Endothelial cell of umbilical vein (primary cell): ENCODE measurements at regions not wholly inside any gene's neighbourhood (a gene's known extent, or its start where the extent isn't known, plus 50 kb on each side); places are given as distances from the start of the nearest gene placed in this dataset.

Experiments
- BruUV-seq: library from RNA; stranded (reverse); fragments of 400-500 nt; replicated peaks from 2 replicates; lab custom pipeline; 2021; lab: Mats Ljungman, UMichigan
- CTCF ChIA-PET: fragments of 300-600, 350-600 bp; sonication (Branson Sonifier 250); formaldehyde crosslinking; loops from one replicate; lab custom pipeline; 2021; ENCODE audit warnings: antibody characterized with exemption, inconsistent platforms; lab: Charles Lee
- POLR2A ChIA-PET: fragments of 300-600, 350-600 bp; sonication (Branson Sonifier 250); formaldehyde crosslinking; loops from one replicate; lab custom pipeline; 2021; ENCODE audit warnings: antibody characterized with exemption, inconsistent platforms; lab: Charles Lee
- DNase-seq: peaks from one replicate; pipeline ENCODE4 v3.0.0-alpha.2; 2011; ENCODE audit warnings: low read depth, low spot score
- FAIRE-seq: peaks from 2 replicates; lab custom pipeline; 2011; peaks lifted over from hg19 to GRCh38; lab: Jason Lieb, UNC
- H2AFZ ChIP-seq: 2 replicates; pipeline ENCODE4 v1.6.0; 2012; ENCODE audit warnings: low read depth, low read length, control low read depth, inconsistent platforms
- H3K27ac ChIP-seq: 2 replicates; pipeline ENCODE4 v1.5.1; 2011; ENCODE audit warnings: low read depth, mild to moderate bottlenecking, control low read depth, low read length, moderate library complexity; ENCODE audit not compliant: insufficient read depth
- H3K27me3 ChIP-seq, 2 experiments: 2 replicates each; pipeline versions ENCODE4 v1.6.0 to v1.6.1; 2011; ENCODE audit warnings: low read length in 2 of 2, mixed read lengths in 1 of 2; ENCODE audit not compliant: control insufficient read depth in 2 of 2, insufficient read depth in 2 of 2
- H3K36me3 ChIP-seq, 2 experiments: 2 replicates in 1 of 2; 3 replicates in 1 of 2; pipeline ENCODE4 v1.5.1; 2011; ENCODE audit warnings: low read length in 2 of 2, mild to moderate bottlenecking in 1 of 2, moderate library complexity in 1 of 2; ENCODE audit not compliant: control insufficient read depth in 2 of 2, insufficient read depth in 2 of 2; ENCODE audit errors: extremely low read depth in 1 of 2
- H3K4me1 ChIP-seq: 3 replicates; pipeline ENCODE4 v1.5.1; 2011; ENCODE audit warnings: mild to moderate bottlenecking, low read length; ENCODE audit not compliant: control insufficient read depth, insufficient read depth; ENCODE audit errors: extremely low read depth
- H3K4me2 ChIP-seq: 2 replicates; pipeline ENCODE4 v1.6.1; 2011; ENCODE audit warnings: low read length, control low read depth, mixed read lengths; ENCODE audit not compliant: insufficient read depth
- H3K4me3 ChIP-seq, 3 experiments: fragments of 200-600 bp in 1 of 3; sonication (generic), shearing (Covaris generic) in 1 of 3; replicated peaks in 1 of 3; 2 replicates each; pipeline ENCODE4 v1.5.1; 2011 to 2016; ENCODE audit warnings: control low read depth in 3 of 3, low read length in 3 of 3, mild to moderate bottlenecking in 2 of 3, inconsistent platforms in 1 of 3, low read depth in 1 of 3, moderate library complexity in 1 of 3; ENCODE audit not compliant: insufficient read depth in 1 of 3
- H3K79me2 ChIP-seq: 2 replicates; pipeline ENCODE4 v1.6.0; 2012; ENCODE audit warnings: low read length, inconsistent platforms; ENCODE audit not compliant: control insufficient read depth, insufficient read depth
- H3K9ac ChIP-seq: replicated peaks from 2 replicates; pipeline ENCODE3; 2011; ENCODE audit warnings: low read length, control low read depth; ENCODE audit not compliant: insufficient read depth; ENCODE audit errors: extremely low read depth
- H3K9me1 ChIP-seq: replicated peaks from 3 replicates; pipeline ENCODE4 v1.6.0; 2011; ENCODE audit warnings: mild to moderate bottlenecking, low read length; ENCODE audit not compliant: control insufficient read depth, insufficient read depth; ENCODE audit errors: extremely low read depth
- H3K9me3 ChIP-seq: replicated peaks from 2 replicates; pipeline ENCODE4 v1.5.1; 2012; ENCODE audit warnings: low read length, inconsistent platforms; ENCODE audit not compliant: control insufficient read depth, insufficient read depth
- H4K20me1 ChIP-seq: replicated peaks from 2 replicates; pipeline ENCODE3; 2011; ENCODE audit warnings: mild to moderate bottlenecking, low read length; ENCODE audit not compliant: control insufficient read depth, insufficient read depth; ENCODE audit errors: extremely low read depth
- EZH2 ChIP-seq: IDR thresholded peaks from 2 replicates; pipeline ENCODE4 v1.6.1; 2012; ENCODE audit warnings: borderline replicate concordance, low read depth, mild to moderate bottlenecking, moderate library complexity, low read length, inconsistent platforms; ENCODE audit not compliant: severe bottlenecking
- FOS ChIP-seq: IDR thresholded peaks from 2 replicates; pipeline ENCODE4 v1.6.1; 2011; ENCODE audit warnings: mild to moderate bottlenecking, low read length, moderate library complexity, borderline replicate concordance; ENCODE audit not compliant: insufficient read depth
- GATA2 ChIP-seq: IDR thresholded peaks from 2 replicates; pipeline ENCODE4 v1.7.0; 2011; ENCODE audit warnings: low read depth, mild to moderate bottlenecking, moderate library complexity, mixed read lengths, low read length; ENCODE audit not compliant: insufficient read length, insufficient read depth
- JUN ChIP-seq: IDR thresholded peaks from 2 replicates; pipeline ENCODE4 v1.6.1; 2011; ENCODE audit warnings: borderline replicate concordance, low read depth; ENCODE audit not compliant: insufficient read length, insufficient read depth
- MYC ChIP-seq: IDR thresholded peaks from one replicate; pipeline ENCODE4 v1.6.1; 2011; ENCODE audit warnings: mild to moderate bottlenecking, low read depth, low read length
- POLR2A ChIP-seq: IDR thresholded peaks from 2 replicates; pipeline ENCODE4 v1.6.1; 2012; ENCODE audit warnings: low read depth, mild to moderate bottlenecking, control low read depth, low read length
- POLR2AphosphoS5 ChIP-seq: IDR thresholded peaks from 2 replicates; pipeline ENCODE4 v1.6.1; 2012; ENCODE audit warnings: low read depth, mild to moderate bottlenecking, control low read depth, low read length, moderate library complexity; ENCODE audit not compliant: insufficient read depth
- dilution Hi-C: fragments of 300-500 bp; cut with MboI; formaldehyde crosslinking; loops from one replicate; pipeline ENCODE4 v1.15.0; 2019; ENCODE audit warnings: low sequenced_read_pairs; ENCODE audit not compliant: extremely low pct_ligation_motif_present
- intact Hi-C: fragments of 100-400 bp; cut with micrococcal nuclease; formaldehyde crosslinking; loops from one replicate; pipeline ENCODE4 v1.10.0; 2022
- TF ChIP-seq, protein P1 (sequence below): IDR thresholded peaks from 2 replicates; pipeline ENCODE4 v1.6.1; 2011; ENCODE audit not compliant: insufficient read depth, insufficient read length
- TF ChIP-seq, protein P2 (sequence below), 2 donors: IDR thresholded peaks; 1 replicate in 1 of 2; 2 replicates in 1 of 2; pipeline ENCODE4 v1.5.1; 2011; ENCODE audit warnings: low read length in 2 of 2, mild to moderate bottlenecking in 2 of 2, moderate library complexity in 2 of 2, control low read depth in 1 of 2, inconsistent platforms in 1 of 2, low read depth in 1 of 2; ENCODE audit not compliant: insufficient read depth in 1 of 2; ENCODE audit errors: extremely low read depth in 1 of 2

DNA sequence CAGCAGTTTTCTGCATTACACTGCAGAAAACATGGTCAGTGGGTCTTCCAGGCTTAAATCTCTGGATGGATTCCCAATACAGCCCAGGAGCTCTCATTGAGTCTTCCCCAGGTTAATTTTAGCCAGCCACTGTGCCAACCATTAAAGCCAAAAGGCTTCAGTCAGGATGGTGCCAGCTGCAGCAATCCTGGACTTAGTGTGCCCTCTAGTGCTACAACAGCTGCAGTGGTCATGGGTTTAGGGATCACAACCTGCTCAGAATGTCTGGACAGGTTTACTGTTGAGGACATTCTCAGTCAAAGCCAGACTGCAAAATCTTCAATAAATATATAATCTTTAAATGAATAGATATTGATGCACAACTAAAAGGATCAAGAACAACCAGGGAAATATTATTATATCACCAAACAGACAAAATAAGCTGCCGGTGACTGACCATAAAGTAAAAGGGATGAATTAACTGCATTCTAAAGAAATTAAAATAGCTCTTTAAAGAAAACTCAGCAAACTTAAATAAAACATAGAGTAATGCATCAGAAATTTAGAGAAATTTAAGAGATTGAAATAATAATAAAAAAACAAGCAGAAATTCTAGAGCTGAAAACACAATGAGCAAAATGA lies 639.9 kb downstream of the SPOCK3 start:
- Histone ChIP-seq H3K4me1 (no peaks in the 10 kb centered on the region), H3K4me3 (no peak overlapping the region), H3K9me3 (no peaks in the 10 kb centered on the region), H4K20me1 (no peaks in the 10 kb centered on the region), H2AFZ (no peak overlapping the region), H3K9ac (no peak overlapping the region), H3K27me3 (no peaks in the 10 kb centered on the region), H3K79me2 (no peaks in the 10 kb centered on the region), H3K9me1 (no peaks in the 10 kb centered on the region), H3K36me3 (no peaks in the 10 kb centered on the region), H3K27ac (no peak overlapping the region), H3K4me2 (no peak overlapping the region)
- dilution Hi-C loops (no loop called here), intact Hi-C loops (loop anchor here (1.0 to 5.0 kb wide), 2 partner anchors 428 to 1102 kb away; no protein-coding TSS in a partner anchor)
- ChIA-PET CTCF (interaction anchor here (0.7 to 4.4 kb wide), 7 partner anchors 11 to 1101 kb away, joined by 3 to 49 read pairs (median 7); no protein-coding TSS in a partner anchor), POLR2A (no interaction called here)
- no peak for FAIRE-seq
- TF ChIP-seq POLR2A (no peak), EZH2 (no peak), FOS (no peak), MYC (no peak), GATA2 (no peak), POLR2AphosphoS5 (no peak), JUN (no peak)
- TF ChIP-seq, protein P1, sequence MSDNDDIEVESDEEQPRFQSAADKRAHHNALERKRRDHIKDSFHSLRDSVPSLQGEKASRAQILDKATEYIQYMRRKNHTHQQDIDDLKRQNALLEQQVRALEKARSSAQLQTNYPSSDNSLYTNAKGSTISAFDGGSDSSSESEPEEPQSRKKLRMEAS: no peak
- TF ChIP-seq, protein P2, sequence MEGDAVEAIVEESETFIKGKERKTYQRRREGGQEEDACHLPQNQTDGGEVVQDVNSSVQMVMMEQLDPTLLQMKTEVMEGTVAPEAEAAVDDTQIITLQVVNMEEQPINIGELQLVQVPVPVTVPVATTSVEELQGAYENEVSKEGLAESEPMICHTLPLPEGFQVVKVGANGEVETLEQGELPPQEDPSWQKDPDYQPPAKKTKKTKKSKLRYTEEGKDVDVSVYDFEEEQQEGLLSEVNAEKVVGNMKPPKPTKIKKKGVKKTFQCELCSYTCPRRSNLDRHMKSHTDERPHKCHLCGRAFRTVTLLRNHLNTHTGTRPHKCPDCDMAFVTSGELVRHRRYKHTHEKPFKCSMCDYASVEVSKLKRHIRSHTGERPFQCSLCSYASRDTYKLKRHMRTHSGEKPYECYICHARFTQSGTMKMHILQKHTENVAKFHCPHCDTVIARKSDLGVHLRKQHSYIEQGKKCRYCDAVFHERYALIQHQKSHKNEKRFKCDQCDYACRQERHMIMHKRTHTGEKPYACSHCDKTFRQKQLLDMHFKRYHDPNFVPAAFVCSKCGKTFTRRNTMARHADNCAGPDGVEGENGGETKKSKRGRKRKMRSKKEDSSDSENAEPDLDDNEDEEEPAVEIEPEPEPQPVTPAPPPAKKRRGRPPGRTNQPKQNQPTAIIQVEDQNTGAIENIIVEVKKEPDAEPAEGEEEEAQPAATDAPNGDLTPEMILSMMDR (IDR thresholded peaks at IDR 0.05; ENCODE audit: extremely low read depth in 1 of 2, insufficient read depth in 1 of 2, low read depth in 1 of 2, low read length in 2 of 2): no peak
- no peak for DNase-seq
- BruUV-seq: no TSS peak
